Omental fat pad (tissue), 3 donors: ENCODE measurements at regions not wholly inside any gene's neighbourhood (a gene's known extent, or its start where the extent isn't known, plus 50 kb on each side); places are given as distances from the start of the nearest gene placed in this dataset.

ENCODE experiments used
- ATAC-seq: fragments of 150-250 bp; one replicate; pipeline ENCODE4 v1.9.1; 2016; ENCODE audit warnings: mild to moderate bottlenecking, moderate library complexity; ENCODE audit not compliant: low FRiP score
- DNase-seq: peaks from one replicate; pipeline ENCODE4 v3.0.0-alpha.2; 2019; ENCODE audit warnings: low spot score
- CTCF ChIP-seq, 3 donors: fragments of 450-650 bp; IDR thresholded peaks; one replicate each; pipeline ENCODE4 v1.5.1; 2016 to 2017; ENCODE audit warnings: antibody characterized with exemption in 3 of 3, mild to moderate bottlenecking in 3 of 3, moderate library complexity in 2 of 3

- ATAC-seq (no peak), DNase-seq (no peak)
- TF ChIP-seq CTCF (IDR thresholded peaks at IDR 0.05), result no peak
These were observed 180.9 kb upstream of the GRID2 start for GRCh38 chr4:92122911-92123310.

- no peak for DNase-seq
- TF ChIP-seq CTCF (IDR thresholded peaks at IDR 0.05), result no peak
- no peak for ATAC-seq
These were observed 175.1 kb upstream of the GRID2 start for GRCh38 chr4:92128676-92129075.

- ATAC-seq, result no peak
These were observed 174.3 kb upstream of the GRID2 start for GRCh38 chr4:92129408-92129994.

GRCh38 chr4:92136434-92136833 lies 167.3 kb upstream of the GRID2 start:
- TF ChIP-seq CTCF (IDR thresholded peaks at IDR 0.05), result no peak
- DNase-seq (no peak), ATAC-seq (no peak)

More at GRCh38 chr4:92129408-92129994, 174.3 kb upstream of the GRID2 start:
- no peak for TF ChIP-seq CTCF (IDR thresholded peaks at IDR 0.05)
- DNase-seq, result no peak

- no peak for DNase-seq
- TF ChIP-seq CTCF (IDR thresholded peaks at IDR 0.05), result no peak
- no peak for ATAC-seq
These were observed 140.4 kb upstream of the GRID2 start for GRCh38 chr4:92163348-92163747.

GRCh38 chr4:92170340-92170739 lies 133.4 kb upstream of the GRID2 start:
- DNase-seq (no peak), ATAC-seq (no peak)
- no peak for TF ChIP-seq CTCF (IDR thresholded peaks at IDR 0.05)

GRCh38 chr4:92172203-92172602 lies 131.6 kb upstream of the GRID2 start:
- DNase-seq, result no peak
- no peak for ATAC-seq
- TF ChIP-seq CTCF (IDR thresholded peaks at IDR 0.05), result no peak
